ENCODE measurements at regions not wholly inside any gene's neighbourhood (a gene's known extent, or its start where the extent isn't known, plus 50 kb on each side); places are given as distances from the start of the nearest gene placed in this dataset.
"Not testable (repeated sequence)": the region's sequence is repeated elsewhere in the genome, so short reads cannot be mapped to it uniquely, and the experiment has no call there.

DNA sequence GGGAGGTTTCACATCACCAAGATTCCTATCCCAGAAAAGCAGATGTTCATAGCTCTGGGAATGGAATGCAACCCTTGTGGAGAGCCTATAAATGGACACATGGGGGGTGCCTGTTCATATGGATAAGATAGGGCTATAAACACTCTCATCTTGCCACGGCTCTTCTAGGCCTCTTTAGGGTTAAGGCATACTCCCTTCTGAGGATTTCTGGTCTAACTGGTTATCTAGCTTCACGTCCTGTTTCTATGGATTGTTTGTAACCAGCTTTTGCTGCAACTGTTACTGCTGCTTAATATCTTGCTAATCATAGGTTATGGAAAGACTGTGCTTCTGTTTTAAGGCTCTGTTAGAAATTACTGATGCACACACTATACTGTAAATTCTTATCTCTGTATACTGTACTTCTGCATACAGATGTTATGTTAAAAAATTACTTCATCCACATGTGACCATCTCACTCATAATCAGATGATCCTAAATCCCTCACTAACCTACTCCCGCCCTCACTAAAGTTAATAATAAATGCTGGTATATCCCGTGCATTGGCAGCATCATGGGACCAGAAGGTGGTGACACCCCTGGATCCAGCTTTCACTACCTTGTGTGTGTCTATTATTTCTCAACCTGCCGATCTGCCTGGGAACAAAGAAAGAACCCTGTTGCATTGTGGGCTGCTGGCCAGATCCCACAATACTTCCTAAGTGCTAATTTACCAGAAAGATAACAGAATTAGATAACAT lies 68.7 kb downstream of the PRKAB2 start:
- DNase-seq: not testable (repeated sequence)

GRCh38 chr1:147099192-147099591 lies 73.1 kb downstream of the PRKAB2 start:
- no peak for DNase-seq

GRCh38 chr1:147098338-147098973 lies 73.8 kb downstream of the PRKAB2 start:
- peak; percentile 21 to 82 for DNase-seq

GRCh38 chr1:147095691-147096090 lies 76.6 kb downstream of the PRKAB2 start:
- DNase-seq: no peak

GRCh38 chr1:147091801-147092200 lies 80.5 kb downstream of the PRKAB2 start:
- DNase-seq: no peak

DNA sequence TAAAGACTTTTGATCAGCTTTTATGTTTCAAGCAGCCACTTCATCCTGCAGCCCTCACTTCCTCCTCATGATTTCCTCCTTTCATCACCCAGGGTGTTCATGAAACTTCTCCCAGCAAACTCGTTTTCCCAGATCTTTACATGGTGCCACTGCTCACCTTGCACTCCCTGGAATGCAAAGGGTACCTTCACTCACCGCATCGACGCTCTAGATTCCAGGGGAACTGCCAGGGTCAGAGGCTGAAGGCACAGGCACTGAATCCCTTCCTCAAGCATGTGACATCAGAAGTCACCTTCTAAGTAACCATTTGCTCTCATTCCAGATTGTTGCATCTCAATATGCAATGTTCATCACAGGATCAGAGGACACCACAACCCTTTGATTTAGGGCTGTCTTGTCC lies 82.8 kb downstream of the PRKAB2 start:
- no peak for DNase-seq

- DNase-seq: no peak
These were observed 86.1 kb downstream of the PRKAB2 start for GRCh38 chr1:147086129-147086528.

DNA sequence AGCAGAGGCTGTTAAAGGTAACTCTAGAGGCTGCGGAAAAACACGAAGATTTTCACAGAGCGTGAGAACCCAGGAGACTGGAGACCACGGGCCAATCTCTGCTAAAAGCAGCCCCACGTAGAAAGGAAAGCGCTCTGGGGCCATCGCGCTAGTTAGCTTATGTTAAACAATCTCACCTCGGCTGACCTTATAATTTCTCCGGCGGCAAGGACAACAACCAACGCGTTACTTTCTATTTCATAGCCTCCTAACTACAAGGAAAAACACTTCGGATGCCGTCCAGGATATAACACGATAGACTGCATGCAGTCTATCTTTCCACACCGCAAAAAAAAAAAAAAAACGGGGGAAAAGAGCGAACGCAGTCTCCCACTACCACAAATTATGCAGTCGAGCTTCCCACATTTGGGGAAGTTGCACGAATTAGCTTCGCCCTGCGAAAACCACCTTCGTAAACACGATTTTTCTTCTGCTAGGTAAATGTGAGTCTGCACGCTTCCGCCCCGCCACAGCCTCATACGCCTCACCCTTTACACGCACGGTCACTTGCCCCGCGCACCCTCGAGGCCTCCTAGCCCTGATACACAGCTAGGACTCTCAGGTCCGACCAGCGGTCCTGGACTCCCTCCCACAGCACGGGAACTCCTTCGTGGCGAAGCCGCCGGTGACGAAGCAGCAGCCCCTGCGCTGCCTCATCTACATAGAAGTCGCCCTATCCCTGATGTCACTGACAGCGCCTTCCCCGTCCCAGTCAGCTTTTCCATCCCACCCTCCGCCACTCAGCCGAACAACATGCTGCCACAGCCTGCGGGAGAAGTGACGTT lies 87.8 kb downstream of the PRKAB2 start:
- peak; percentile 97 to 99 for DNase-seq

DNA sequence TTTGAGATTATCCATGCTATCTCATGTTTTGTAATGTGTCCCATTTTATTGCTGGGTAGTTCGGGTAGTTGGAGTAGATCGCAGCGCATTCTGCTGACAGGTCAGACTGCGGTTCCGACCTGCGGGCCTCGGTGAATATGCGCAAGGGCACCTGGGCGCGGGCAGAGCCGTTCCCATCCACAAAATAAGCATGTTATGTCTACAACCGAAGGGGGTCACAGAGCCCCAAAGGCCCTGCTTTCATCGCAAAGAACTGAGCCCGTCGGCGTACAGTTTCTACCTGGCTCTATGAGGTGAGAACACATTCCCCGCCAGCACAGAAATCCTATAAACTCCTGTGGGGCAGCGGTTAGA lies 88.4 kb downstream of the PRKAB2 start:
- no peak for DNase-seq

- peak in 1 of 2 experiments; percentile 53 for DNase-seq
These were observed 91.4 kb downstream of the PRKAB2 start for GRCh38 chr1:147080671-147081394.

DNA sequence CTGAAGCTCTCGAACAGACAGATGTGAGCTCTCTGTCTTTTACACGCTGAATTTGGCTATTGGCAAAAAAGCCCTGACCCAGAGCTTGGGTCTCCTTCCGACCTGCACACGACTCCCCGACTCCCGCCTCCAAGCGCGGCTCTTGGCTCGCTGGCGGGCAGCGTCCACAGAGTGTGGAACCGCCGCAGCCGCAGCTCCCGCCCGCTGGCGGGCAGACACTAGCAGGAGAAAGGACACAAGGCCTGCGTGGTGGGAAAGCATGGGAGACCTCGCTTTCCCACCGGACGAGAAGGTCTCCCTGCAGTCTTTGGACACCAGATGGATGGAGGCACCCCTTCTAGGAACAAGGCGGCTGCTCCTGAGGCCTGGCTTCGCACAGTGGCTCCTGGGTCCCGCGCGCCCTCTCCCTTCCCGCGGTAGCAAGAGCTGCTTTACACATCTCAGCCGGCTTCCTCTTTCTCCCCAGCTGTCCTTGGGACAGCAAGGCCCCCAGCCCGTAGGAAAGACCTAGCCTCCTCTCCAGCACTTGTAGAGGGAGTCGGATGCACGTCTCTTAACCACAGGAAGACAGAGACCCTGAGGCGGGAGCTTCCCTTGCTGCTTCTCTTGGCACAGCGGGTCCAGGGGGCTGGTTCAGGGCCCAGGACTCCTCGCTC lies 92.1 kb downstream of the PRKAB2 start:
- peak in 1 of 2 experiments; percentile 38 for DNase-seq

DNA sequence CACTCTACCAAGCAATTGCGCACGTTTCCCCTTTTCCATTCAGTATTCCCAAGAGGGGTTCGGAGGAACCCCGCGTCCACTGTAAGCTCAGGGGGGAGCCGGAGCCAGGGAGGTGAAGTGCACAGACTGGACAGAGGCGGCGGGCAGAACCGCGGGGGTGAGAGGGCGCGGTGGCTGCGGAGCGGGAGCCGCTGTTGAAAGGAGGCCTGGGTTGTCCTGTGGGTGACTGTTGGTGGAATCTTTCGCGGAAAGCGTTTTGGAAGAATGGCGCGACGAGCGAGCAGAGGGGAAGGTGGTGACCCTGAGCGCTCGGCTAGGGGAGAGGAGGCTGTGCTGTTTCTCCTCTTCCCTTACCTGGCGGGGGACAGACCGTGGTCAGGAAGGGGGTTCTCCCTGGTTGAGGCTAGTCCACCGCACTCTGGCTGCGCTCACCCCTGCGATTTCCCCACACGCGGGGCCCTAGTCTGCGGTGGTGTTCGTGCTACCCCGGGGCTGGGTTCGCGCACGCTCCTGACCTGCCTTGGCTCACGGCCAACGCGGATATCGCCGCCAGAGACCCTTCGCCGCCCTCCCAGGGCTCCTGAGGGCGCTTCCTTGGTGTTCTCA lies 92.8 kb downstream of the PRKAB2 start:
- DNase-seq: no peak

DNA sequence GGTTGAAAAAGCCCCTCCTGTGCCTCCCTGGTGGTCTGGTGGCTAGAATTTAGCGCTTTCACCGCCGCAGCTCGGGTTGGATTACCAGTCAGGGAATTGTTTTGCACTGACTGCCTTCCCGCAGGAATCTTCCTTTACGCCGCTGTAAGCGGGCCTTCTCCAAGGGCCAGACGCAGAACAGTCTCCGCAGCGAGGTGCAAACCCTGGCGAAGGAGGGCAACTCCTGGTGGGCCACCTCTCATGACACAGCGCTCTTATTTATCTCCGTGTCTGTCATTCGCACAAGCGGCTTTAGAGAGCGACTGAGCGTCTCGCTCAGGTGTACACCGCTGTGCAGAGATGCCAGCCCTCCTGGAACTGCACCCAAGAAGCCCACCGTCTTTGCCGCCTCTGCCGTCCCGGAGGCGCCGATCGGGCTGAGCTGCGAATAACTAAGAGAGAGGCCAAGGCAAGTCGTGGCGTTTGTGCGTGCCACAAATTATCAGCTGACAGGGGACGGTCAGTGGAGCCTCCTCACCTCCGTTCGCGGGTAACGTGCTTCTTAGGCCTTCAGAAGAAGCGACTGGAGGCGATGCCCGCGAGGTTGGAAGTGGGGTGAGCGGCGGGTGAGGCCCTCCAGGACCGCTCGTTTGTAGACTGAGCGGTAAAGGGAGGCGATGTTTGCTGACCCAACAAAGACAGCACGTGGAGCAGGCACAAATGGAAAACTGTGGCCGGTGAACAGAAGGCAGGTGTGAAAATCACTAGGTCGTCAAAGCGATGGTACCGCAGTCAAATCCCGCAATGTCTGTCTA lies 93.5 kb downstream of the PRKAB2 start:
- DNase-seq: no peak

GRCh38 chr1:147077936-147078605 lies 94.2 kb downstream of the PRKAB2 start:
- DNase-seq: no peak

GRCh38 chr1:147077523-147077922 lies 94.7 kb downstream of the PRKAB2 start:
- DNase-seq: no peak

DNA sequence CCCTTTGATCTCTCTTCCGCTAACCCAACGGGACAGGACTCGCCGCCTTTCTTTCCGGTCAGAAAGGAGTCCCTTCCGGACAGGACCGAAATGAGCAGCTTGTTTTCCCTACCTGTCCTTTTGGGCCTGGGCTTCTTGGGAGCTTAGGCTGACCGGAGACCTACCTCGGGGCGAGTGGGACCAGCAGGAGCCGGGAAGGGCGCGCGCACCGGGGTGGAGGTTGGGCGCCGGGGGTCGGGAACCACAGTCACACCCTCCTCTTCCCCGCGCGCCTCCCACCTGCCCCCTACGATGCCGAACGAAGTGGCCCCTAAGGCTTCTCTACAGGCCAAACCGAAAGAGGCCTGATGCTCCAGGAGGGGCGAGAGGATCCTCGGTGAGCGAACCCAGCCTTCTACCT lies 95.2 kb downstream of the PRKAB2 start:
- no peak for DNase-seq

DNA sequence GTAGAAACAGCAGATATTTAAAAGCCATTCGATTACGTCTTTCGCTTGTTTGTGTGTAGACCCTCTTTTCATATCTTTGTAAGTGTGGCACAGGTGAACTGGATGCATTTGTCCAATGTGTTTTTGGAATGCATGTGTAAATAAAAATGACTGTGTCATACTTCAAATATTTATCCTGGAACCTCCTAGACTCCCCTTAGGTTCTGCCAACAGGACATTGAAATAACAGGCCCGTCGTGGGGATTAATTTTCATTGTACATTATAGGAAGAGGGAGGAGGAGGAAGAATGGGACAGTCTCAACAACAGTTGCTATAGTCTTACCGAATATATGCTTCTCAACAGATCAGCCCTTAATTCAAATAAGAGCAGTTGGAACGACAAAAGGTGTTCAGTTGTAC lies 95.8 kb downstream of the PRKAB2 start:
- DNase-seq: no peak

- DNase-seq: no peak
These were observed 99.5 kb downstream of the PRKAB2 start for GRCh38 chr1:147072482-147073432.

DNA sequence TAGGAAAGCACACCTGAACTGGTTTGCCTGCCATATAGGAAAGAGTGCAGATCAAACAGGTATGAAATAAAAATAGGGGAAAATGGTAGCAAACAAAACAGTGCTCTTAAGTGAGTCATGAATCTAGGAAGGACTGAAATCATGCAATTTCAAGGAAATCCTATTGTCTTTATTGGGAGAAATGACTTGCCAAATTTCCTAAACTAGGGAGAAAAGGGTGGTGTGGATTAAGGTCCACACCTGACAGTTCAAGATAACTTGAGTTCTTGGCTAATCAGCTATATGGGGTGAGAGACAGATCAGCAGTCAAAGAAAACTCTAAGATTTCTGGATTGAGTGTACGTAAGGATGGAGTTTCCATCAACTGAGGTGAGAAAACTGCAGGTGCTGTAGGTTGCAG lies 101.1 kb downstream of the PRKAB2 start:
- DNase-seq: no peak

DNA sequence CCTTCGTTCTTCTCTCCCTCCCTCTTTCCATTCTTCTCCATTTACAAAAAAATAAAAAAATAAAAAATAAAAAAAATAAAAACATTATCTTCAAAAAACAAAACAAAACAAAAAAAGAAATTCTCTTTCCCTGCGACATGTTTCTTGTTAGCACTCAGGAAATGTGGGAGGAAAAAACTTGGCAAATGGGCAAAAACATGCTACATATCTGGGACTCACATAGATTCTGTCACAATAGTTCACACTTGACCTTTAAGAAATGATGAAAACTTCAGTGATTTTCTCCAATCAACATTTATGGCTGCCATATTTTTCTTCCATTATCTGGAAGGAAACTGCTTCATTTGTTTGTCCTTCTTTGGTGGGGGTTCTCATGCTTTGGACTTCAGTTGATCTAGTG lies 109.3 kb downstream of the PRKAB2 start:
- no peak for DNase-seq

All from NCI-H526 (cell line).